ENCODE measurements at regions not wholly inside any gene's neighbourhood (a gene's known extent, or its start where the extent isn't known, plus 50 kb on each side); places are given as distances from the start of the nearest gene placed in this dataset.

- TF ChIP-seq, protein P1, sequence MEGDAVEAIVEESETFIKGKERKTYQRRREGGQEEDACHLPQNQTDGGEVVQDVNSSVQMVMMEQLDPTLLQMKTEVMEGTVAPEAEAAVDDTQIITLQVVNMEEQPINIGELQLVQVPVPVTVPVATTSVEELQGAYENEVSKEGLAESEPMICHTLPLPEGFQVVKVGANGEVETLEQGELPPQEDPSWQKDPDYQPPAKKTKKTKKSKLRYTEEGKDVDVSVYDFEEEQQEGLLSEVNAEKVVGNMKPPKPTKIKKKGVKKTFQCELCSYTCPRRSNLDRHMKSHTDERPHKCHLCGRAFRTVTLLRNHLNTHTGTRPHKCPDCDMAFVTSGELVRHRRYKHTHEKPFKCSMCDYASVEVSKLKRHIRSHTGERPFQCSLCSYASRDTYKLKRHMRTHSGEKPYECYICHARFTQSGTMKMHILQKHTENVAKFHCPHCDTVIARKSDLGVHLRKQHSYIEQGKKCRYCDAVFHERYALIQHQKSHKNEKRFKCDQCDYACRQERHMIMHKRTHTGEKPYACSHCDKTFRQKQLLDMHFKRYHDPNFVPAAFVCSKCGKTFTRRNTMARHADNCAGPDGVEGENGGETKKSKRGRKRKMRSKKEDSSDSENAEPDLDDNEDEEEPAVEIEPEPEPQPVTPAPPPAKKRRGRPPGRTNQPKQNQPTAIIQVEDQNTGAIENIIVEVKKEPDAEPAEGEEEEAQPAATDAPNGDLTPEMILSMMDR (IDR thresholded peaks at IDR 0.05; ENCODE audit: borderline replicate concordance, extremely low read depth, low read length, poor library complexity, severe bottlenecking): no peak
- TF ChIP-seq EZH2 (IDR thresholded peaks at IDR 0.05; ENCODE audit: borderline replicate concordance, low read depth, low read length, severe bottlenecking): no peak
Observed at GRCh38 chr16:85485379-85485778, 127.7 kb upstream of the GSE1 start.
